Memory B cell (primary cell): ENCODE measurements at regions not wholly inside any gene's neighbourhood (a gene's known extent, or its start where the extent isn't known, plus 50 kb on each side); places are given as distances from the start of the nearest gene placed in this dataset.

ENCODE experiments used
- ATAC-seq: fragments of 150-1000 bp; cut with Tn5 transposase; 2 replicates; pipeline ENCODE4 v1.10.0; 2021; ENCODE audit warnings: low read depth, mild to moderate bottlenecking, moderate library complexity
- DNase-seq, 2 donors: peaks; one replicate each; pipeline ENCODE4 v3.0.0; 2022; ENCODE audit warnings: low spot score in 2 of 2
- H3K27ac Mint-ChIP-seq: one replicate; pipeline ENCODE4 v1.8.0; 2022; ENCODE audit warnings: mild to moderate bottlenecking, moderate library complexity, mixed read lengths
- H3K27me3 Mint-ChIP-seq: one replicate; pipeline ENCODE4 v1.8.0; 2022; ENCODE audit warnings: mixed read lengths
- H3K36me3 Mint-ChIP-seq: one replicate; pipeline ENCODE4 v1.8.0; 2022; ENCODE audit warnings: mild to moderate bottlenecking, mixed read lengths
- H3K4me1 Mint-ChIP-seq: one replicate; pipeline ENCODE4 v1.8.0; 2022; ENCODE audit warnings: mixed read lengths
- H3K4me3 Mint-ChIP-seq: one replicate; pipeline ENCODE4 v1.8.0; 2022; ENCODE audit warnings: mild to moderate bottlenecking, moderate library complexity, mixed read lengths
- H3K9me3 Mint-ChIP-seq: one replicate; pipeline ENCODE4 v1.8.0; 2022; ENCODE audit warnings: mixed read lengths

DNA sequence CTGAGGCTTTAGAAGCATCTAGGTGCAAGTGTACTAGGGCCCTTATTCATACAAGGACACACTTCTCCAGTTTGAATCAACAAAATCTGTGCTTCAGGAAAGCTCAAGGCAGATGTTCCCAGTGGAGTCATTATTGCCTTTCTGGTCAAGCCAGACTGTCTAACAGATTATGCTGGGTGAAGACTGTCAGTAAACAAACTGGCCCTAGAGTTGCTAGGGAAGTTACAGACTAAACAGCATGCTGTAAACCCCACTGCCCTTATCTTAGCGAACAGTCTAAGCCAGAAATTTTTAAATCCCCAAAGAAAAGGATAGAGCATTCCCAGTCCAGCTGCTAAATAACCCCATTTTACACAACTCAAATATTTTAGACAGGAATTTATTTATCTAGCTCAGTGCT is 1701.3 kb upstream of the PRR20A start:
- Mint-ChIP-seq H3K27ac (no peak overlapping the region), H3K9me3 (peaks cover 10% of the 10 kb centered on the region), H3K4me1 (no peaks in the 10 kb centered on the region), H3K27me3 (no peaks in the 10 kb centered on the region), H3K36me3 (no peaks in the 10 kb centered on the region), H3K4me3 (no peak overlapping the region)
- ATAC-seq (no peak), DNase-seq (no peak)

GRCh38 chr13:55440465-55441085 is 1700.1 kb upstream of the PRR20A start:
- H3K27ac Mint-ChIP-seq, result no peak overlapping the region
- no peaks in the 10 kb centered on the region for H3K36me3 Mint-ChIP-seq
- ATAC-seq (no peak), DNase-seq (no peak)
- H3K27me3 Mint-ChIP-seq, result no peaks in the 10 kb centered on the region
- peaks cover 10% of the 10 kb centered on the region for H3K9me3 Mint-ChIP-seq
- no peak overlapping the region for H3K4me3 Mint-ChIP-seq
- H3K4me1 Mint-ChIP-seq, result no peaks in the 10 kb centered on the region

DNA sequence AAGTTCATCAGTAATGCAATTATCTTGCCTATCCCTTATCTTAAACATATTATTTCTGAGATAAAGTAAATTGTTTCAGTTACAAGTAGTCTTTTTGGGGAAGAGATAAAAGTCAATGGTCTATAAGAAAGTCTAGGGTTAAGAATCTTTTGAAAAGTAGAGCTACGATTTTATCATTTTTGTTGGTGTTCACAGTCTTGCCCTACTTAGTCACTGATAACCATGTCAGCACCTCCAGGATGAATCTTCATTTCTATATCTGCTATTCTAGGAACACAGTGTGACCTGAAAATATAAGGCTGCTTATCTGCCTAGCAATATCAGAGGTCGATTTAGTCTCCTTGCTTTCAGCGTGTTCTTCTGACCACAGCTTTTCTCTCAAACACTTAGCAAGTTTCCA is 1676.5 kb upstream of the PRR20A start:
- no peak overlapping the region for H3K27ac Mint-ChIP-seq
- DNase-seq (no peak), ATAC-seq (no peak)
- H3K4me1 Mint-ChIP-seq, result no peaks in the 10 kb centered on the region
- H3K9me3 Mint-ChIP-seq, result peaks cover 3% of the 10 kb centered on the region
- H3K27me3 Mint-ChIP-seq, result no peaks in the 10 kb centered on the region
- no peaks in the 10 kb centered on the region for H3K36me3 Mint-ChIP-seq
- no peak overlapping the region for H3K4me3 Mint-ChIP-seq

- no peaks in the 10 kb centered on the region for H3K27me3 Mint-ChIP-seq
- DNase-seq (no peak), ATAC-seq (no peak)
- no peak overlapping the region for H3K27ac Mint-ChIP-seq
- no peak overlapping the region for H3K4me3 Mint-ChIP-seq
- peaks cover 1% of the 10 kb centered on the region for H3K9me3 Mint-ChIP-seq
- no peaks in the 10 kb centered on the region for H3K36me3 Mint-ChIP-seq
- no peaks in the 10 kb centered on the region for H3K4me1 Mint-ChIP-seq
Measured at GRCh38 chr13:55467476-55467875, 1673.2 kb upstream of the PRR20A start.

DNA sequence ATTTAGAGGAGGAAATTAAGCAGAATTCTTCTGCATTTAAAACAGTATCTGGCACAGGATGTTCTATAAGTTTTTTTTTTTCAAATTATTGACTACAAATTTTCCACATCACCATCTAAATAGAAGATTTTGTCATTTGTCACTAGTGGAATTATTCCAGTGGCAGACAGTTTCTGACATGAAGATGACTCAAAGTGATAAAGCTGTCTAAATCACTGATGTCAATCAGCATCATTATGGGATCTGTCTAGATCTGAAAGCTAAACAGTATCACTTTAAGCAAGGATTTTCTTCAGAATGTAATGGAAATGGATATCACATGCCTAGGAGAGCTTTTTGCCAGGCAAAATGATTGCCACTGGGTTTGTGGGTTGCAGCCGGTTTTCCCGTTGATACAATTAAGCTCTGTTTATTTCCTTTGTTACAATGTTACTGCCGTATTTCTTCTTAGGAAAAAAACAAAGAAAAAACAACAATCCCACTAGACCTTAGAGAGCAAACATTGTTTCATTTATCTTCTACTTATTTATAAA is 1657.0 kb upstream of the PRR20A start:
- Mint-ChIP-seq H3K27ac (no peak overlapping the region), H3K27me3 (no peaks in the 10 kb centered on the region)
- ATAC-seq, result no peak

GRCh38 chr13:55493297-55493696 is 1647.4 kb upstream of the PRR20A start:
- Mint-ChIP-seq H3K27me3 (no peaks in the 10 kb centered on the region), H3K36me3 (no peaks in the 10 kb centered on the region), H3K27ac (no peak overlapping the region), H3K4me1 (no peaks in the 10 kb centered on the region), H3K4me3 (no peak overlapping the region), H3K9me3 (peaks cover 4% of the 10 kb centered on the region)
- DNase-seq (no peak), ATAC-seq (no peak)

More for the DNA sequence above, 1657.0 kb upstream of the PRR20A start:
- H3K36me3 Mint-ChIP-seq, result no peaks in the 10 kb centered on the region
- H3K4me3 Mint-ChIP-seq, result no peak overlapping the region
- no peak for DNase-seq
- H3K9me3 Mint-ChIP-seq, result peaks cover 2% of the 10 kb centered on the region
- no peaks in the 10 kb centered on the region for H3K4me1 Mint-ChIP-seq

GRCh38 chr13:55497486-55497885 is 1643.2 kb upstream of the PRR20A start:
- Mint-ChIP-seq H3K36me3 (no peaks in the 10 kb centered on the region), H3K9me3 (peaks cover 9% of the 10 kb centered on the region), H3K4me3 (no peak overlapping the region), H3K27ac (no peak overlapping the region), H3K27me3 (no peaks in the 10 kb centered on the region), H3K4me1 (no peaks in the 10 kb centered on the region)
- ATAC-seq, result no peak
- DNase-seq, result no peak

GRCh38 chr13:55500694-55501093 is 1640.0 kb upstream of the PRR20A start:
- DNase-seq (no peak), ATAC-seq (no peak)
- Mint-ChIP-seq H3K4me3 (no peak overlapping the region), H3K27ac (no peak overlapping the region), H3K36me3 (no peaks in the 10 kb centered on the region), H3K9me3 (peaks cover 8% of the 10 kb centered on the region), H3K27me3 (no peaks in the 10 kb centered on the region), H3K4me1 (no peaks in the 10 kb centered on the region)

GRCh38 chr13:55516610-55517009 is 1624.1 kb upstream of the PRR20A start:
- Mint-ChIP-seq H3K27ac (no peak overlapping the region), H3K4me3 (no peak overlapping the region), H3K36me3 (no peaks in the 10 kb centered on the region), H3K4me1 (no peaks in the 10 kb centered on the region), H3K27me3 (no peaks in the 10 kb centered on the region), H3K9me3 (peaks cover 3% of the 10 kb centered on the region)
- no peak for DNase-seq
- ATAC-seq, result no peak

DNA sequence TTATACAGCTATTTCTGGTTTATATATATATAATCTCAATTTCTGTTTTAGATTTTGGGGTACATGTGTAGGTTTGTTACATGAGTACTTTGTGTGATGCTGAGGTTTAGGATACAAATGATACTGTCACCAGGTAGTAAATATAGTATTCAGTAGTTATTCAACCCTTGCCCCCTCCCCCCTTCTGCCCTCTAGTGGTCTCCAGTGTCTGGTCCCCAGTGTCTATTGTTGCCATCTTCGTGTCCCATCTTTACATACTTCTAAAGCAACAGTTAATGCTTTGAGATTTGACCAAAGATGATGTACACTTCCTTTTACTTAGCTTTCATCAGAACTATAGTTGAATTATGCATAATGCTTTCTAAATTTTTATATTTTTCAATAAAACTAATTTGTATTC is 1623.4 kb upstream of the PRR20A start:
- Mint-ChIP-seq H3K36me3 (no peaks in the 10 kb centered on the region), H3K4me1 (no peaks in the 10 kb centered on the region), H3K27ac (no peak overlapping the region), H3K9me3 (peaks cover 3% of the 10 kb centered on the region), H3K27me3 (no peaks in the 10 kb centered on the region), H3K4me3 (no peak overlapping the region)
- DNase-seq, result no peak
- no peak for ATAC-seq

DNA sequence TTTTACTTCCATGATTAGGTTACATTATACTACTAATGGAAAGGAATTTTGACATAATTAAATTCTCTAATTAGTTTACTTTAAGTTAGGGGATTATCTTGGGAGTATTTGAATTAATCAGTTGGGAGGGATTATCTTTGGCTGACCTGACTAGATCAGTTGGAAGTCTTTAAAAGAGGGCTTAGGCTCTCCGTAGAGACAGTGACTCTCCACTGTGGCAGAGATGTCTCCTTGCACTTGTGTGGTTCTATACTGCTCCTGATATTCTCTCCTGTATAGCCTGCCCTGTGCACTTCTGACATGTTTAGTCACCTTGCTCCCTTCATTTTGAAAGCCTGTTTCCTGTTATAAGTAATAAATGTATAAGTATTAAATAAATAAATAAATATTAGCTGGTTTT is 1612.3 kb upstream of the PRR20A start:
- no peaks in the 10 kb centered on the region for H3K36me3 Mint-ChIP-seq
- DNase-seq (no peak), ATAC-seq (no peak)
- H3K27ac Mint-ChIP-seq, result no peak overlapping the region
- no peaks in the 10 kb centered on the region for H3K27me3 Mint-ChIP-seq
- no peaks in the 10 kb centered on the region for H3K4me1 Mint-ChIP-seq
- peaks cover 4% of the 10 kb centered on the region for H3K9me3 Mint-ChIP-seq
- no peak overlapping the region for H3K4me3 Mint-ChIP-seq

GRCh38 chr13:55534306-55534705 is 1606.4 kb upstream of the PRR20A start:
- ATAC-seq (no peak), DNase-seq (no peak)
- Mint-ChIP-seq H3K9me3 (peaks cover 3% of the 10 kb centered on the region), H3K27me3 (no peaks in the 10 kb centered on the region), H3K36me3 (no peaks in the 10 kb centered on the region), H3K27ac (no peak overlapping the region), H3K4me3 (no peak overlapping the region), H3K4me1 (no peaks in the 10 kb centered on the region)

DNA sequence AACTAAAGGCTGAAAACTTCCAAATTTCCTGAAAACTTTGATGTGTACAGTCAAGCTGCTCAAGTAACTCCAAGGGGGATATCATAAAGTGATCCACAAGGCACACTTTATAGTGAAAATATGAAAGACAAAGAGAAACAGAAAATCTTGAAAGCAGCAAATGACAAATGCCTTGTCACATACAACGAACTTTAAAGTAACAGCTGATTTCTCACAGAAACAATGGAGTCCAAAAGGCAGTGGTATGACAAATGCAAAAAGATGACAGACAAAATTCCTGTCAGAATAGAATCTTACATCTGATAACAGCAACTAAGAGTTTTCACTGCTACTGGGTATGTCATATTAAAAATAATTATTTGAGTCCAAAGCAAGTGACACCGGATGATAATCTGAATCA is 1602.3 kb upstream of the PRR20A start:
- no peaks in the 10 kb centered on the region for H3K27me3 Mint-ChIP-seq

DNA sequence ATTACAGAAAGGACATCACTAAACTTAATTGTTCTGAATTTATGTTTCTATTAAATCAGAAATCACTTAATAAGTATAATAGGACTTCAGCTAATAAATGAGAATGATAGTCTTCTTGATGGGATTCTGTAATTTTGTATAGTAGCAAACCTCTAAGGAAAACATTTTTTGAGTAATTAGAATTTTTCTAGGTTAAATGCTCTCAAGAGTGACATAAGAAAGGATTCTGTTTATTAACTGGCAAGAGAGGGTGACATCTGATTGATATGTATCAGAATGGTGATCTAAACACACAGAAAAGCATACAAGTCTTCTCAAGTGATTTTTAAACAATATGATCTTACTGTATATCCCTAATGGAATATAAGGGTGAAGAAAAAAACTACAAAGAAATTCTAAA is 1597.7 kb upstream of the PRR20A start:
- no peak for DNase-seq
- H3K4me1 Mint-ChIP-seq, result no peaks in the 10 kb centered on the region
- no peak for ATAC-seq
- no peaks in the 10 kb centered on the region for H3K27me3 Mint-ChIP-seq
- H3K36me3 Mint-ChIP-seq, result no peaks in the 10 kb centered on the region
- no peak overlapping the region for H3K4me3 Mint-ChIP-seq
- peaks cover 3% of the 10 kb centered on the region for H3K9me3 Mint-ChIP-seq
- no peak overlapping the region for H3K27ac Mint-ChIP-seq

More for the DNA sequence above, 1602.3 kb upstream of the PRR20A start:
- H3K9me3 Mint-ChIP-seq, result peaks cover 3% of the 10 kb centered on the region
- H3K4me3 Mint-ChIP-seq, result no peak overlapping the region
- DNase-seq (no peak), ATAC-seq (no peak)
- H3K36me3 Mint-ChIP-seq, result no peaks in the 10 kb centered on the region
- no peak overlapping the region for H3K27ac Mint-ChIP-seq
- H3K4me1 Mint-ChIP-seq, result no peaks in the 10 kb centered on the region

DNA sequence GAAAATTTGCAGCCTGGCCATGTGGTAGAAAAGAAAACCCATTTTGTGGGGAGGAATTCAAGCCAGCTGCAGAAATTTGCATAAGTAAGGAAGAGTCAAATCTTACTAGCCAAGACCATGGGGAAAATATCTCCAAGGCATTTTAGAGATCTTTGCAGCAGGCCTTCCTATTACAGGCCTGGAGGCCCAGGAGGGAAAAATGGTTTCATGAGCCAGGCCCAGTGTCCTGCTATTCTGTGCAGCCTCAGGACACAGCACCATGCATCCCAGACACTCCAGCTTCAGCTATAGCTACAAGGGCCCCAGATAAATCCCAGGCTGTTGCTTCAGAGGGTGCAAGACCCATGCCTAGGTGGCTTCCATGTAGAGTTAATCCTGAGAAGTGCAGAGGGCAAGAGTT is 1590.1 kb upstream of the PRR20A start:
- Mint-ChIP-seq H3K4me3 (no peak overlapping the region), H3K36me3 (no peaks in the 10 kb centered on the region), H3K27ac (no peak overlapping the region), H3K4me1 (no peaks in the 10 kb centered on the region), H3K9me3 (peaks cover 2% of the 10 kb centered on the region), H3K27me3 (no peaks in the 10 kb centered on the region)
- DNase-seq (no peak), ATAC-seq (no peak)
